WI38 (cell line): ENCODE measurements at regions not wholly inside any gene's neighbourhood (a gene's known extent, or its start where the extent isn't known, plus 50 kb on each side); places are given as distances from the start of the nearest gene placed in this dataset.

Experiments
- H3K4me3 ChIP-seq: 2 replicates; pipeline ENCODE4 v1.5.1; 2011; ENCODE audit warnings: low read depth, mild to moderate bottlenecking, control low read depth, low read length
- TF ChIP-seq, protein P1 (sequence below): IDR thresholded peaks from 2 replicates; pipeline ENCODE4 v1.5.1; 2012; ENCODE audit warnings: low read depth, mild to moderate bottlenecking, control low read depth, low read length

DNA sequence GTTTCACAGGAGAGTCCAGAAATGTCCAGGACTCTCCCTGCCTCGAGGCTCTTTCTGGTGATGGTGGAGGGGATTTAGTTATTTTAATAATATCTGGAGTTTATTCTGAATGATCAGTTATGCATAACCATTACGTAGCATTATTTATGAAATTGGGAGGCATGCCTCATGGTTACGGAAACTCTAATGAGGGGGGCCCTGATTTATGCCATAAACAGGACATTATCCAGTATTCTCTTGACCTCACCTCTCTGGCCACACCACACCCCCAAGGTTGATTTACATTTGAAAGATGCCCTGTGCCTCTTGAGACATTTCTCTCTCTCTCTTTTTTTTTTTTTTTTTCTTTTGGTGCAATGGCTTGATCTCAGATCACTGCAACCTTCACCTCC, 268.8 kb downstream of the TFAP2C start:
- no peak overlapping the region for H3K4me3 ChIP-seq
- TF ChIP-seq, protein P1, sequence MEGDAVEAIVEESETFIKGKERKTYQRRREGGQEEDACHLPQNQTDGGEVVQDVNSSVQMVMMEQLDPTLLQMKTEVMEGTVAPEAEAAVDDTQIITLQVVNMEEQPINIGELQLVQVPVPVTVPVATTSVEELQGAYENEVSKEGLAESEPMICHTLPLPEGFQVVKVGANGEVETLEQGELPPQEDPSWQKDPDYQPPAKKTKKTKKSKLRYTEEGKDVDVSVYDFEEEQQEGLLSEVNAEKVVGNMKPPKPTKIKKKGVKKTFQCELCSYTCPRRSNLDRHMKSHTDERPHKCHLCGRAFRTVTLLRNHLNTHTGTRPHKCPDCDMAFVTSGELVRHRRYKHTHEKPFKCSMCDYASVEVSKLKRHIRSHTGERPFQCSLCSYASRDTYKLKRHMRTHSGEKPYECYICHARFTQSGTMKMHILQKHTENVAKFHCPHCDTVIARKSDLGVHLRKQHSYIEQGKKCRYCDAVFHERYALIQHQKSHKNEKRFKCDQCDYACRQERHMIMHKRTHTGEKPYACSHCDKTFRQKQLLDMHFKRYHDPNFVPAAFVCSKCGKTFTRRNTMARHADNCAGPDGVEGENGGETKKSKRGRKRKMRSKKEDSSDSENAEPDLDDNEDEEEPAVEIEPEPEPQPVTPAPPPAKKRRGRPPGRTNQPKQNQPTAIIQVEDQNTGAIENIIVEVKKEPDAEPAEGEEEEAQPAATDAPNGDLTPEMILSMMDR, result no peak

DNA sequence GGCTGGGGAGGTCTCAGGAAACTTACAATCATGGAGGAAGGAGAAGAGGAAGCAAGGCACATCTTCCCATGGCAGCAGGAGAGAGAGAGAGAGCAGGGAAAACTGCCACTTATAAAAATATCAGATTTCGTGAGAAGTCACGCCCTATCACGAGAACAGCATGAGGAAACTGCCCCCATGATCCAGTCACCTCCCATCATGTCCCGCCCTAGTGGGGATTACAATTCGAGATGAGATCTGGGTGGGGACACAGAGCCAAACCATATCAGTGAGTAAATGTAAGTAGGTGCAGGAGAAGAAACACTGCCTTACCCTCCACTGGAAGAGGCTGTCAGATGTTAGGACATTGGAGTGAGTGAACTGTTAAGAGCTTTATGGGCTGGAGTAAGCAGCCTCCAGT, 270.4 kb downstream of the TFAP2C start:
- TF ChIP-seq, protein P1, result no peak
- H3K4me3 ChIP-seq, result no peak overlapping the region

DNA sequence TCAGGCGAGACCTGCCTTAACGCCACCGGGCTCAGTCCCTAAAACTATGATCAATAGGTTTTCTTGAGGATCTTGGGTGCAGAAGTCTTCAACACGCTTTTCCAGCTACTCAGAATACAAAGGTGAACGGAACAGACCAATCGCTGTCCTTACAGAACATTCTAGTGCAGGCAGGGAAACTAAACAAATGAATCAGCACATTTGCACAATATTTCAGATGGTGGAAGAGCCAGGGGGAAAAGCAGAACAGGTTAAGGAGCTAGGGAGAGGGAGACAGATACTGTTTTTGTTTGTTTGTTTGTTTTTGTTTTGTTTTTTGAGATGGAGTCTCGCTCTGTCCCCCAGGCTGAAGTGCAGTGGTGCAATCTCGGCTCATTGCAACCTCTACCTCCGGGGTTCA, 271.1 kb downstream of the TFAP2C start:
- H3K4me3 ChIP-seq, result no peak overlapping the region
- TF ChIP-seq, protein P1, result no peak

DNA sequence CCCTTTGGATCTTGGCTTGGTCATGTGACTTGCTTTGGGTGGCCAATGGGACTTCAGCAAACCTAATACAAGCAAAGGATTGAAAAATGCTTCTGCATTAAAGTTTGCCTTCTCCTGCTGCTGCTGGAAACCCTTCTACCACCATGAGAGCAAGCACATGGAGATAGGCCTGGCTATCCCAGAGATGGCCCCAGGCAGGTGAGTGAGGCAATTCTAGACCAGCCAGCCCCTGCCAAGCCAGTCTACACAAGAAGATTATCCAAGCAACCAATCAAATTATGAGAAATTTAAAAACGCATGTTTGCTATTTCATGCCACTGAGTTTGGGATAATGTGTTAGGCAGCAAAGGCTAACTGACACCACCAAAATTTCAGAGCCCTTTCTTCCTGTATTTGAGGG, 274.3 kb downstream of the TFAP2C start:
- TF ChIP-seq, protein P1, result no peak
- H3K4me3 ChIP-seq, result no peak overlapping the region

DNA sequence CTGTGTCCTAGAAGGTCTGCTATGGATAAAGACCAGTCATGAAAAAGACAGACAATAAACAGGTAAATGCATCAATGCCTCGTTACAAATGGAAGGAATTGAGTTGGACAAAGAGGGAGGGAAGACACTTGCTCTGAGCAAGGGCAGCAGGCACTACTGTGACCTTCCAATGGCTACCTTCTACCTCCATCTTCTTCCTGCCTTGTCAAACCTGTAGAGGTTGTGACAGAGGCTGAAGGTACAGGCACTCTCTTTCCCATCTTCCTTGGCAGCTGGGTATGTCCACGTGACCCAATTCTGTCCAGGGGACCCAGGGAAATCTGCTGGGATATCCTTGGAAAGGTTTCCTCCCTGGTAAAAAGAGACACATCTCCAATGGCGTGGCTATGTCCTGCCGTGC, 274.8 kb downstream of the TFAP2C start:
- TF ChIP-seq, protein P1, result no peak
- no peak overlapping the region for H3K4me3 ChIP-seq

DNA sequence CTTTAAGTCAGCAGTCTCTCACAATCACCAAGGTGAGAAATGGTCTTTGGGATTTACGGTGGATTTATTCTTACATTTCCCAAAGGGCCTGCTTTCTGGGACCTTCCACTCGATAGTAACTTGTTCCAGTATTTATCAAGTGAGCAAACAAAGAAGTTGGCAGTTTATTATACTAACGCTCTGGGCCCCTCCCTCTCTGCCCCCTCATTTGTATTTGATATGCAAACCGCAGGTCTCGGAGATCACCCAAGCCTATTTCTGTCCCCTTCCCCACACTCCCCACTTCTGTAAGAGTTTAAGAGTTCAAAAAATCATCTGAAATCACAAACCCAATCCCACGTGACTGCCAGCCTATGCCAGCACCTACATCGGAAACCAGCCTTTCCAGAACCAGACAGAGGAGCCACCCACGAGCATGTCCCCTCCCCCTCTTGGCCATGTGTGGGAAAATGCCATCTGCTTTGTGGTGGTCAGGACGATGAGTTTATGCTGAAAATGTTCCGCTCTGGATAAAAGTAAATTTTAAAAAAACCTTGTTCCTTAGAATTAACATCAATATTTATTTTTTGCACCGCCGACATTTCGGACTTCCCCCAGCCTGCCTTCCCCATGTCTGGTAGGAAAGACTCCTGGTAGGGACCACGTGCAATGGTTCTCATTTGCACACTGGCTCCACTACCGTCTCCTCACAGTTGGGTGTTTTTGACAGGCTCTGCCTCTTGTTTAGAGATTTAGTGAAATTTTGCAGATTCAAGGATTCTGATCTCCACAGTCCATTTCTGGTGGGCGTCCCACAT, 281.0 kb downstream of the TFAP2C start:
- TF ChIP-seq, protein P1, result no peak
- no peak overlapping the region for H3K4me3 ChIP-seq

DNA sequence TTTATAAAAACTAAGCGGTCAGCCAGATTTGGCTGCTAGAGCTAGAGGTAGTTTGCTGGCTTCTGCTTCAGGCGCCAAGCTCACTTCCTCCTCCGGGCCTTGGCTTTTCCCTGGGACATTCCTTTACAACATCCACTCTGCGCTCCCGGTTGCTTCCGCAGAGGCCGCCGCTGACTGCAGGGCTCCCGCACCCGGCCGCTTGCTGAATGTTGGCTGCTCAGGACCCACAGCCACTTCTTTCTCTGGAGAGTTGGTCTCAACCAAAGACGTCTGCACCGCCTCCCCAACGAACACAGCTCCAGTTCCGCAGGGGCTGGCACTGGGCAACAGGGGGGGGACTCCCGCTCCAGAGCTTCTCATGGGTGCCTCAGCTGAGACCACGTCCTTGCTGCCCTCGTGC, 282.8 kb downstream of the TFAP2C start:
- TF ChIP-seq, protein P1, result no peak
- H3K4me3 ChIP-seq, result no peak overlapping the region
